NK-92 treated with Interleukin-12 subunit alpha and Interleukin-12 subunit beta, amount 100 ng/mL, for 24 hours (cell line): ENCODE measurements at regions not wholly inside any gene's neighbourhood (a gene's known extent, or its start where the extent isn't known, plus 50 kb on each side); places are given as distances from the start of the nearest gene placed in this dataset.
"Not testable (repeated sequence)": the region's sequence is repeated elsewhere in the genome, so short reads cannot be mapped to it uniquely, and the experiment has no call there.

ENCODE experiments used
- DNase-seq: peaks from one replicate; lab custom pipeline; 2025; lab: John Stamatoyannopoulos, UW

DNA sequence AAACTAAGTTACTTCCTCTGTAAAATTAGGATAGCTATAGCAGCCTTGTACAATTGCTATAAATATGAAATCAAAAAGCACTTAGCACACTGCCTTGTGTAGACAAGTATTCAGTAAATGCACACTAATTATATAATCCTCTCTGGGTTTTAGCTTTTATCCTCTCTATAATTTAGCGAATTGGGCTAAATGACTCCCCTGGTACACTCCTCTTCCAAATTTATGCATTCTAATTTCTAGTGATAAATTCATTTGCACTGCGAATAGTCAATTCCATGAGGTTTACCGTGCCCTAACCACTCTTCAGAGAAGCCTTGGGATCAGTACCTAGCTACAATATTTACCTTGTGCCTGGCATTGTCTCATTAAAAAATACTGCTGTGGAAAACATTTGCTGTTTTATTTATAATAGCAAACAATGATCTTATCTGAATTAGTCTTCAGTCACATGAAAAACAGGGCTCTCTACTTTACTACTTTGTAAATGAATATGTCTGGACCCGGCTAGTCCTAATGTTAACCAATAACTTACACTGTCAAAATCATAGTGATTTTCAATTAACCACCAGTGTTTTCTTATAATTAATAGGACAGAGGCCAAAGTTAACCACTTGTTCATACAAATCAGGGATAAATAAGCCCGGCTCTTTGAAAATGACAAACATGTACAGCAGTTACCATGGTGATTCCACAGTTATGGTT, 577.9 kb downstream of the IPMK start:
- DNase-seq = no peak

DNA sequence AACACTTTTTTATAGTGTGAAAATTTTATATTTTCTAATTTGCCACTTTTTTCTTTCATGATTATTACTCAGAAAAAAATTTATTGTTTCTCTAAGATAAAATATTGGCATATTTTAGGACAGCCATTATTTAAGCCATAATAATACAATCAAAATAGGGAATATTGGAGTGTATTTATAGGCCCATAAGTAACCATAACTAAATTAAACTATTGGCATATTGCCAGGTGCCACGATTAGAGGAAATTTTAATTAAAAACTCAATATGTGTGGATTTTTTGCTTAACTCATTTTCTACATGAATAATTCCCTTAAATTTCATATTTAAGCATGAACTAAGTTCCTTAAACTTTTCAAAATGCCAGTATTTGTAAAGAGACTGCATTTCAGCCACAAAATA, 587.8 kb downstream of the IPMK start:
- DNase-seq = no peak

DNA sequence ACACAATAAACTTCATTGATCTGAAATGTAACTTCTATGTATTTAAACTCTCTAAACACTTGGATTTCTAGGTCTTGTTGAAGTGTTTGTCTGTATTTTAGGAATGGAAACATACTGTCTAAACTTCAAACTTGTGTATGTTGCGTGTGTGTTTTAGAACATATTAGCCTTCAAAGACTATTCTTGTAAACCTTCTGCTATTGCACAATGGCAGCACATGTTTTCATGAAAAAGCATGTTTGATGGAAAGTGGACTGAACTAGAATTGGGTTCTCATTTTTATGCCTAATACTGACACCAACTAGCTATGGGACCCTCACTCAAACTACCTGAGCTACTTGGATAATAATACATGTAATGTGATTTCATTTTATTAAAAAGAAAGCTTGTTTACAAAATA, 592.6 kb downstream of the IPMK start:
- DNase-seq = no peak

DNA sequence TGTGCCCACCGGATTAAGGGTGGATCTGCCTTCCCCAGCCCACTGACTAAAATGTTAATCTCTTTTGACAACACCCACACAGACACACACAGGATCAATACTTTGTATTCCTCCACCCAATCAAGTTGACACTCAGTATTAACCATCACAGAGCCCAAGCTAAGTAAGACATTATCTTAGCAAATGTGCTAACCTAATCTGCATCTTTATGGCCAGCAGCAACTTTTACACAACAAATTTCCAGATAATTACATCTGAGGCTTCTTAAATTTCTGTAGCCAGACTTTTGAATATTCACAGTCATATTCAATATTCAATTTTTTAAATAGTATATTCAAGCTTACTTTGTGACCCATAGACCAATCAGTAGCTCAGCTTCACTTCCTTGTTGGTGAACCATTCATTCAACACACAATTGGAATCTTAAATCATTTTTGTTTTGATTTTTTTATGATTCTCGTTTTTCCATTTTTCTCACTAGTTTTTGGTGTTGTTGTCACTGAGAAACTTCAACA, 594.2 kb downstream of the IPMK start:
- DNase-seq = no peak

DNA sequence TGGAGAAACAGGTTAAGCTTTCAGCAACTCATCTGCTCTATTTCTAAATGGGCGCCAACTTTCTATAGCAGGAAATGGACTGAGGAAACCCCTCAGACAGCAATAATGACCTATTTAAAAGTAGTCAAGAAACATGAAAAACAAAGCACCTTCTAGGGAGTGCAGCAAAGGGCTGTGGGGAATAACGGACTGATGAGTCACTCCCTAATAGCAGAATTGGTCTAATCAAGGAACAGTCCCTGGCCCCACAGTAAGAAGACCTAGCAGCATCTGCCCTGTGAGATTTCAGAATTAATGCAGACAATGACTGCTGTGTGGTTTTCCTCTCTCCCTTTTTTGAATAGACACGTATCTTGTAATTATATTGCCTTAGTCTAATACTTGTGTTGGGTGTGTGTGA, 602.9 kb downstream of the IPMK start:
- DNase-seq = no peak

DNA sequence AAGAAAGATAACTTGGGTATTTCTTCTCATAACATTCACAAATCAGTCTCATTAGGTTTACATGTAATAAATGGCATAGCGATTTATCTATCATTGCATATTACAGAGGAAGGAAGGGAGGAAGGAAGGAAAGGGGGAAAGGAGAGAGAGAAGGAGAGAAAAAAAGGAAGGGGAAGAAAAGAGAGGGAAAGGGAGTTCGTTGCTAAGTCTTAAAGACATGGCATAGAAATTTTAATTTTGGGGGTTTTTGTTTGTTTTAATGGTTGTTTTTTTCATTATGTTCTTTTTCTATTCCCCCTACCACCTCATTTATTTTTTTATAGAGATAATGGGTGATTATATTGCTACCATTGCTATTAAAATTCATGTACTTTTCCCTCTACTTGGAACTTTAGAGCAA, 604.3 kb downstream of the IPMK start:
- no peak for DNase-seq

DNA sequence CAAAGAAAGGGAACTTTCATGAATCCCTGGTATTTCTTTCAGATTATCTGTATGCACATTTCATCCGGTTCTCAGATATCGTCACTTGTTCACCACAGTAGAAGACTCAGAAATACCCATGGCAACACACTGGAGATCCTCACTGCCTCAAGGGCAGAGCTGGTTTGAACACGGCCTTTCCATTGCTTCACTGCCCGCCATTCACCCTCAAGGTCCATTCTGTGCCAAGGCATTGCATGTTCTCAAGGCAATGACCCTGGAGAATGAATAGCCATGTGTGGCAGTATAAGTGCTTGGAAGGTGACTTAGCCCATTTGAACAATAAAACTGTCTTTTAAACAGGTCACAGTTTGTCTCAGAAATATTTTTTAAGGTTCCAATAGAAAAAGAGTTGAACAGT, 606.5 kb downstream of the IPMK start:
- DNase-seq = no peak

DNA sequence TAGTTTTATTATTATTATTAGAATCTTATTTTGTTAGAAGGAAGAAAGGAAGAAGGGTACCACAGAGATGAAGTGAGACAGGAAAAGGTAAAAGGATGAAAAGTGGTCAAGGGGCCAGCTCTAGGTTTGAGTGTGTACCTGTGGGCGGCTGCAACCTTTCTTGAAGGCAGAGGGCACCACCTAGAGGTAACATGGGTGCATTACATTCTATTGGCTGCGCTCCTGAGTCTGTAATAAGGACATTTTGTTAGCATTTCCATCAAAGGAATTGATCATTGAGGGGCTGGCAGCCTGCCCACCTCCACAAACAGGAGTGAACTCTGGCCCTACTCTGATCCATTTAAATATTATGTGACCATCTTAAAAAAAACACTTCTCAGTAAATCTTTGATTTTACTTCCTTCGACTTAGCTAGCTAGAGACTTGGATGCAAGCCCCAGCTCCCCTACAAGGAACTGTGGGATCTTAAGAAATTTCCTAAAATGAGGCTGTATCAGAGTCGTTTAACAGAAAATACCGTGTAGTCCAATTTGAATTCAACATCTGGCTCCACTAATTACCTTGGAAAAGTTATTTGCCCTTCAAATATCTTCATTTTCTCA, 610.4 kb downstream of the IPMK start:
- peak; percentile 12 for DNase-seq

DNA sequence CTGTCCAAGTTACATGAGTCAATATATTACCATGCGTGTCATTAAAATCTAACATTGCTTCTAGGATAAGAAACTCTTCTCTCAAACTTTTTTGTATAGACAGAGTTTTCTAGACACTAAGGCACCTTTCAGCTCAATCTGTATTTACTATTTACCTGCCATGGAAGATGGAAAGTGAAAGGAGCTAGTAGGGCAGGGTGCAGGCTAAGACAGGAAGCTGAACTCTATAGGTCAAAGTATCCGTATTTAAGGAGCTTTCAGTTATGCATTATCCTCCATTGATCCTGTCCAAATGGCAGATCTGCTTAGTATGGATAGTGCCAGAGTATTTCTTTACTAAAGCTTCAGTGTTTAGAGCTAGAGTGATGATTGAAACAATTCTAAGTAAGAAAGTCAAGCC, 612.8 kb downstream of the IPMK start:
- no peak for DNase-seq

DNA sequence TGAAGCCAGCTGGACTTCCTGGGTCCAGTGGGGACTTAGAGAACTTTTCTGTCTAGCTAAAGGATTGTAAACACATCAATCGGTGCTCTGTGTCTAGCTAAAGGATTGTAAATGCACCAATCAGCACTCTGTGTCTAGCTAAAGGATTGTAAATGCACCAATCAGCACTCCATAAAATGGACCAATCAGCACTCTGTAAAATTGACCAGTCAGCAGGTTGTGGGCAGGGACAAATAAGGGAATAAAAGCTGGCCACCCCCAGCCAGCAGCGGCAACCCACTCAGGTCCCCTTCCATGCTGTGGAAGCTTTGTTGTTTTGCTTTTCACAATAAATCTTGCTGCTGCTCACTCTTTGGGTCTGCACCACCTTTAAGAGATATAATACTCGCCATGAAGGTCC, 622.6 kb downstream of the IPMK start:
- DNase-seq = not testable (repeated sequence)

DNA sequence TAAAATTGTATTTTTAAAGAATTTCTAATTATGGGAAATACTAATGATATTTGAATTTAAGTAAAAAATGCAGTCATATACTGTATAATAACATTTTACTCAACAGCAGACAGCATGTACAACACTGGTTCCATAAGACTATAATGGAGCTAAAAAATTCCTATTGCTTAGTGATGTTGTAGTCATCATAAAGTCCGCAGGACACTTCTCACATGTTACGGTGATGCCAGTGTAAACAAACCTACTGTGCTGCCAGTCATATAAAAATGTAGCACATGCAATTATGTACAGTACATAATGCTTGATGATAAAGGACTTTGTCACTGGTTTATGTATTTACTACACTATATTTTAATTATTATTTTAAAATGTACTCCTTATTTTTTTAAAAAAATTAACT, 629.3 kb downstream of the IPMK start:
- no peak for DNase-seq

DNA sequence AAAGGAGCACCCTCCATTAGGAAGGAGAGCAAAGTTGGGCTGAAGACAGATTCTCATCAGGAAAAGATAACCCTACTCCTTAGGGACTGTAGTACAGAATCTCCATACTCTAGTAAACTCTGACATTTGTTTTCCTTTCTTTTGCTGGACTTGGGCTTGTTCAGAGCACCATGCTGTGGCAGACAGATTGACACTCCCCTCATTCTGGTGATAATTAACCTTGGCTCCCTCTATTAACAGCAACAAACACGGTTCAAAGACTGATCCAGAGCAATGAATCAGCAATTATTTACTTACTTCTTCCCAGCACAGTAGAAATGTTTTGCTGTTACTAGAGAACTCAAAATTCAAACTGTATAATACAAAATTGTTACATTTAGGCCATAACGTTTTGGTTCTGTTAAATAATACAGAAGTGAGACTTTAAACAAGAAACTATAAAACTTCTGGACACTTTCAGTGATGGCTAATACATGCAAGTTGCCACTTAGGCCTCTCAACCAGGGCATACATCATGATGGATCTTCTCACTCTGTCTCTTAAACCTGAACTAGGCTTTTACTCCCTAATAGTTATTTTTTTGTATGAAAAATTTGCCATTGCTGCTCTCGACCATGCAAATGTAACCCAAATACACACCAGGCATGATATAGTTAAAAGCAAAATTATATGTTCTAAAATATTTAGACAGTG, 639.0 kb downstream of the IPMK start:
- no peak for DNase-seq

DNA sequence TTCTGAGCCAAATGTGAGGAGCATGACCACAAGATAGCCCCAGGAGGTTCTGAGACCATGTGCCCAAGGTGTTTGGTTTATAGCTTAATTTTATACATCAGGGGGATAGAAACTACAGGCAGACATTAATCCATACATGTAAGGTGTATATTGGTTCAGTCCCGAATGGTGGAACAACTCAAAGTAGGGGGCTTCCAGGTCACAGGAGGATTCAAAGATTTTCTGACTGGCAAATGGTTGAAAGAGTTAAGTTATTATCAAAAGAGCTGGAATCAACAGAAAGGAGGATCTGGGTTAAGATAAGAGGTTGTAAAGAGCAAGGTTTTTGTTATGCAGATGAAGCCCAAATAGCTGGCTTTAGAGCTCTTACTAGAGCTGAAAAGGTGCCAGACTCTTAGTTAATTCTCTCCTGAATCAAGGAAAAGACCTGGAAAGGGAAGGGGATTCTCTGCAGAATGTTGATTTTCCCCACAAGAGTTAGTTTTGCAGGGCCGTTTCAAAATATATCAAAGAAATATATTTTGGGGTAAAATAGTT, 640.0 kb downstream of the IPMK start:
- no peak for DNase-seq

DNA sequence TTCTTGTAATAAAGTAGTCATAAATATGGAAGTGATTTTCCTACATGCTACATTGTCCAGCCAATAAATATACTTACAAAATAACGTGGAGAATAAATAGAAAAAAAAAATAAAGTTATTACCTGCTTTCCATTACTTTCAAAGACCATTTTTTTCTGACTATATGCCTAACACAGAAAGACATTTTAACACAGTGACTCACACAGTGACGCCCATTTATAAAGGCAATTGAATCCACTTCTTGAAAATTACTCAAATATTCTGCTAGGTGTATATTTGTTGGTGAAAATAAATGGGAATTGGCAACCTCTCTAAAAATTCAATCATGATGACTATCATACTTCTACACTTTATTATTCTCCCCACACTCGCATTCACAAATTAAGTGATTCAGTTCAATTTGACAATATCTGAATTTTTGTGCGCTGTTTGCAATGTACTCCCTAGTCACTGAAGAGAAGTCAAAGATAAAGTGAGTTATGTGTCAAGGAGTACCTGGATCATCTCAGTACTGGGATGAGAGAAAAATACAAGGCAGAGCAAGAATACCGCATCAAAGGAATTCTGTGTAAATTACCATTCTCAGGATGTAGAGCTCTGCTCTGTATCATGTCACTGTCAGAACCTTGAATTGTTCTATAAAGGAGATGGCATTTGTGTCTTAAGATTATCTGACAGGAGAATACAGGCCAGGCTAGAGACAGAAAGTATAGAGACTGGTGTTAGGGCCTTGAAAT, 642.7 kb downstream of the IPMK start:
- DNase-seq = no peak

DNA sequence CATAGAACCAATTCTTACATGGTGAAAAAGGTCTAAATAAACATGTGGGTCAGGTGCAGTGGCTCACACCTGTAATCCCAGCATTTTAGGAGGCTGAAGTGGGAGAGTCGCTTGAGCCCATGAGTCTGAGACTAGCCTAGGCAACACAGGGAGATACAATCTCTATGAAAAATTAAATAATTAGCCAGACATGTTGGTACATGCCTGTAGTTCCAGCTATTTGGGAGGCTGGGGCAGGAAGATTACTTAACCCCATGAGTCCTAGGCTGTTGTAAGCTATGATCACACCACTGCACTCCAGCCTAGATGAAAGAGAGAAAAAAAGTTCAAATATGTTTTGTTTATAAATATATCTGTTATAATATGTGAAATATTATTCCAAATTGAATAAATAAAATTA, 643.6 kb downstream of the IPMK start:
- no peak for DNase-seq

DNA sequence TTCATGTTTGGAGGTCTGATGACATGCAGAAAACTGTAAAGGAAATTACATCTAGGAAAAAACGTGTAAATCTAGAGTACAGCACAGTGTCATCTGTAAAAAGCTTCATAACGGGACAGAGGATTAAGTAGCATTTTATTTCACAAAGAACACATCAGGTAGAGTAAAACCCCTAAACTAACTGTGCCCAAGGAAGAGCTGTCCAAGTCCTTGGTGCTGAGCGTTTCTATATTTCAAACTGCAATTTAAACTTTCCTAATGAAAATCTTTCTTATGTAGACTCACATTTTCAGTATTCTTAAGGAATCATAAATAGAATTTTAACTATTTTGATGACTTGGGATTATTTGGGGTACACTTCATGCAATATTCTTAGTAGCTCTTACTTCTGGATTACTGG, 646.2 kb downstream of the IPMK start:
- DNase-seq = no peak

DNA sequence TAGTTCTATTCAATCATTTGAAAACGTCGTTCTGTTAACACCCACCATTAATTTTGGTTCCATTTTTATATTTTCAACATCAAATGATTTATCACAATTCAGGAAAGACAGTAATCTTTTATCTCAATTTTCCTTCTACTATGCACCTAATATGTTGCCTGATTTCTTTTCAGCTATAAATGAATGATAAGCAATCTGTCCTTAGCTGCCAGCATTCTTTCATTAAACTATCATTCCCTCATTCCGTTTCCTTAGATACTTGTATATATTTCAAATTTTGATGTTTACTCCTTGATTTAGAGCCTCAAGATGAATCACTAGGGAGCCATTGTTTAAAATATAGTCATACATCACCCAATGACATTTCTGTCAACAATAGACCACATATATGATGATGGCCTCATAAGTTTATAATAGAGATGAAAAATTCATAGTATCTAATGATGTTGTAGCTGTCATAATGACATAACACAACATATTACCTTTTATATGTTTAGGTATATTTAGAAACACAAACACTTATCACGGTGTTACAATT, 661.7 kb downstream of the IPMK start:
- DNase-seq = no peak

DNA sequence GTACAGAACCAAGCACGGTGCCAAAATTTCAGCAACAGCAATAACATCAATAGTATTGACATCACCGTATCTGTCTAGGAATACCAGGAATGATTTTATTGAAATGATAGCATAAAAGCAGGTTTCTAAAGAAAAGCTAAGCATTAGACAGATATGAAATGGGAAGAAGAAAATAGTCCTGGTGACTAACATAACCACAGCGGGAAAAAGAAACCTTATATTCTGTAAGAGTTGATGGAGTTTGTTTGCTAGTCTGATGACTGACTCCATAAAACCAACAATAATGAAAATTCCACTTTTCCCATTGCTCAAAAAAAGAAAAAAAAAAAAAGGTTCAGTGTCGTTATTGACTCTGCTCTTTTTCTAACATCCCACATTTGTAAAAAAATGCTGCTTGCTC, 668.3 kb downstream of the IPMK start:
- DNase-seq = no peak

DNA sequence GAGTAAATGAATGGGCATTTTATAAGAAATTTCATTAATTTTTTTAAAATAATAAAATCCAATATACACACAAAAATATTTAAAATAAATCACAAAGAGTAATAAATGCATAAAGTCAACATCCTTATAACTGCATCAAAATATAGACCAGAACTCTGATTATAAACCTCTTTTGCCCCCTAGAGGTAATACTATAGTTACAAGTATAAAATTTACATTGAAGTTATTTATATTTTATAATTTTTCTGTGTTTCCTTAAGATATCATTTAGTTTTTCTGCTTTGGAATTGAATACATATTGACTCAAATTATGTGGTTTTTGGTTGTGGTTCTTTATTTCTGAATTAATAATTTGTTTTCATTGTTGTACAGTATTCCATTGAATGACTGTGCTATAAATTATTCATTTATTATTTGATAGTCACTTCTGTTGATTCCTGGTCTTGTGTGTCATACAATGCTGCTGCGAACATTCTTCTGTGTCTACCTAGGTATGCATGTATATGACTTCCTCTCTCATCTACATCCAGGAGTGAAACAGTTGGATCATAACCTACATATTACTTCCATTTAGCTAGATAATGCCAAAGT, 673.6 kb downstream of the IPMK start:
- no peak for DNase-seq

DNA sequence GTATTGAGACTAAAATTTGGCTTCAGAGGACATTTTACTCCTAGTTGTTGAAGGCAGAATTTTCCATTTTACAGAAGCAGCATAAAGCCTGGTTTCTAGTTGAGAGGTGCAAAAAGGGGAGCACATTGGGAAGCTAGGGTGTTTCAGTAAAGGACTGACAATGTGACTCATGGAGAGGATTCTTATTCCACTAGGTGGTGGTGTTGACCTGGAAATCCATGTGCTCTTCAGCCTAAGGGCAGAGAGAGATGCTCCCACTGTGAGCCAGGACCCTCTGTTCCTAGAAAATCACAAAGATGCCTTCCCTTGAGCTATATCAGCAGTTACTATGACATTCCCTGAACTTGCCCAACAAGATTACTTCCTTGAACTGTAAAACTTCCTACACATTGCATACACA, 687.8 kb downstream of the IPMK start:
- DNase-seq = no peak

DNA sequence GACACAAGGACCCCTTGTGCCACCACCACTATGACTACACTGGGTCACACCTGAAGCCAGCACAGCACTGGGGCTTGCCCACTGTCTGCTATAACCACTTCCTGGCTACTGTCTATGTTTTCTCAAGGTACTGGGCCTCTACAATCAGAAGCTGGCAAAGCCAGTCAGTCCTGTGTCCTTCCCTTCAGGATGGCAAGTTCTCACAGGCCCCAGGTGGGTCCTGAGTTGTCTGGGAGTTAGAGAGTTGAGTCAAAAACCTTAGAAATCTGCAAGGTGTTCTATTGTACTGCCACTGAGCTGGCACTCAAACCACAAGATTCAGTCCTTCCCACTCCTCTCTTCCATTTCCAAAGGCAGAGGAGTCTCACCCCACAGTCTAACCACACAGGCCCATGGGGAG, 705.5 kb downstream of the IPMK start:
- DNase-seq = no peak

DNA sequence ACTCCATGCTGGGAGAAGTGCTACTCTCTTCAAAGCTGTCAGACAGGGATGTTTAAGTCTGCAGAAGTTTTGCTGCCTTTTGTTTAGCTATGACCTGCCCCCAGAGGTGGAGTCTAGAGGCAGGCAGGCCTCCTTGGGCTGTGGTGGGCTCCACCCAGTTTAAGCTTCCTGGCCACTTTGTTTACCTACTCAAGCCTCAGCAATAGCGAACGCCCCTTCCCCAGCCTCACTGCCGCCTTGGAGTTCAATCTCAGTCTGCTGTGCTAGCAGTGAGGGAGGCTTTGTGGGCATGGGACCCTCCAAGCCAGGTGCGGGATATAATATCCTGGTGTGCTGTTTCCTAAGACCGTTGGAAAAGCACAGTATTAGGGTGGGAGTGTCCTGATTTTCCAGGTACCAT, 715.9 kb downstream of the IPMK start:
- DNase-seq = not testable (repeated sequence)
